Epithelial cell of proximal tubule (primary cell): ENCODE measurements at regions not wholly inside any gene's neighbourhood (a gene's known extent, or its start where the extent isn't known, plus 50 kb on each side); places are given as distances from the start of the nearest gene placed in this dataset.

ENCODE experiments used
- DNase-seq: peaks from one replicate; pipeline ENCODE4 v3.0.0-alpha.2; 2011; ENCODE audit warnings: low read depth
- H3K4me3 ChIP-seq: 2 replicates; pipeline ENCODE4 v1.5.1; 2011; ENCODE audit warnings: low read depth, mild to moderate bottlenecking, low read length
- TF ChIP-seq, protein P1 (sequence below): conservative IDR thresholded peaks from 2 replicates; pipeline ENCODE4 v1.5.1; 2012; ENCODE audit warnings: low read depth, mild to moderate bottlenecking, low read length

DNA sequence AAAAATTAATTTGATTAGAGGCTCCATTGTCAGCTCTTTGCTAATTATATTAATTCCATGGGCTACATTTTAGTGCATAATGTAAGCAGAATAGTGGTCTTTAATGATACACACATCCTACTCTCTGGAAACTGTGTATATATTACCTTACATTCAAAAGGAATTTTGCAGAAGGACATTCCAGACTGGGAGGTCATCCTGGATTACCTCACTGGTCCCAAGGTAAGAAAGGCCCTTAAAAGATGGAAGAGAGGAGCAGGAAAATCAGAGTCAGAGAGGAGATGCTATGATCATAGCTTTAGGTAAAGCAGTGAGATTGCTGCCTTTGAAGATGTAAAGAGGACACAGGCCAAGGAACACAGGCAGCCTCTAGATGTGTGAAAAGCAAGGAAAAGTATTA is 1180.8 kb downstream of the CDH12 start:
- TF ChIP-seq, protein P1, sequence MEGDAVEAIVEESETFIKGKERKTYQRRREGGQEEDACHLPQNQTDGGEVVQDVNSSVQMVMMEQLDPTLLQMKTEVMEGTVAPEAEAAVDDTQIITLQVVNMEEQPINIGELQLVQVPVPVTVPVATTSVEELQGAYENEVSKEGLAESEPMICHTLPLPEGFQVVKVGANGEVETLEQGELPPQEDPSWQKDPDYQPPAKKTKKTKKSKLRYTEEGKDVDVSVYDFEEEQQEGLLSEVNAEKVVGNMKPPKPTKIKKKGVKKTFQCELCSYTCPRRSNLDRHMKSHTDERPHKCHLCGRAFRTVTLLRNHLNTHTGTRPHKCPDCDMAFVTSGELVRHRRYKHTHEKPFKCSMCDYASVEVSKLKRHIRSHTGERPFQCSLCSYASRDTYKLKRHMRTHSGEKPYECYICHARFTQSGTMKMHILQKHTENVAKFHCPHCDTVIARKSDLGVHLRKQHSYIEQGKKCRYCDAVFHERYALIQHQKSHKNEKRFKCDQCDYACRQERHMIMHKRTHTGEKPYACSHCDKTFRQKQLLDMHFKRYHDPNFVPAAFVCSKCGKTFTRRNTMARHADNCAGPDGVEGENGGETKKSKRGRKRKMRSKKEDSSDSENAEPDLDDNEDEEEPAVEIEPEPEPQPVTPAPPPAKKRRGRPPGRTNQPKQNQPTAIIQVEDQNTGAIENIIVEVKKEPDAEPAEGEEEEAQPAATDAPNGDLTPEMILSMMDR: no peak
- no peak overlapping the region for H3K4me3 ChIP-seq
- no peak for DNase-seq

DNA sequence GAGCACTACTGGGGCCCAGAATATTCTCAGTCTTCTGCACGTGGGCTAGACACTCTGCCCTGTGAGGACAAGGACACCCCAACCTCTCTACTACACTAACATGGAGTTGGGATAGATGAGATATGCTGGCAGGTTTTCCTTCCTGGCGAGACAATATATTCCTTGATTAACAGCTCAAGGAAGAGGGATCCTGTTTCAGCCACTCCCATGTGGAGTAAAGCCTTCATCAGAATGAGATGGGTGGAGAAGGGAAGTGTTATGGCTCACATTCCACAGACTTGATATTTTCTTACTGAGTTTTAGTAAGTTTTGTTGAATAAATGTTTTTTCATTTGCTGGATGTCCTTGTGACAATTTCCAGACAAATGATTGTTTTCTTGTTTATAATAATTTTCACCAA is 1187.6 kb downstream of the CDH12 start:
- DNase-seq: no peak
- TF ChIP-seq, protein P1: no peak
- H3K4me3 ChIP-seq: no peak overlapping the region

- TF ChIP-seq, protein P1: peak; percentile 24
- H3K4me3 ChIP-seq: no peak overlapping the region
Measured at GRCh38 chr5:21663082-21663481, 1190.1 kb downstream of the CDH12 start.

DNA sequence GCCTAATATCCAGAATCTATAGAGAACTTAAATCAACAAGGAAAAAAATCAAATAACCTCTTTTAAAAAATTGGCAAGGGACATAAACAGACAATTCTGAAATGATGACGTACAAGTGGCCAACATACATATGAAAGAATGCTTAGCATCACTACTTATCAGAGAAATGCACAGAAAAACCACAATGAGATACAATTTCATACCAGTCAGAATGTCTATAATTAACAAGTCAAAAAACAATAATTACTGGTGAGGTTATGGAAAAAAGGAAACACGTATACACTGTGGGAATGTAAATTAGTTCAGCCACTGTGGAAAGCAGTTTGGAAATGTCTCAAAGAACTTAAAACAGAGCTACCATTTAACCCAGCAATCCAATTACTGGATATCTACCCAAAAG is 1192.0 kb downstream of the CDH12 start:
- H3K4me3 ChIP-seq: no peak overlapping the region
- DNase-seq: no peak
- TF ChIP-seq, protein P1: no peak

More at GRCh38 chr5:21663082-21663481, 1190.1 kb downstream of the CDH12 start:
- no peak for DNase-seq

GRCh38 chr5:21654556-21654955 is 1198.6 kb downstream of the CDH12 start:
- TF ChIP-seq, protein P1: no peak
- no peak for DNase-seq
- H3K4me3 ChIP-seq: no peak overlapping the region

- TF ChIP-seq, protein P1: no peak
- no peak overlapping the region for H3K4me3 ChIP-seq
- DNase-seq: no peak
Measured at GRCh38 chr5:21649969-21650368, 1203.2 kb downstream of the CDH12 start.

DNA sequence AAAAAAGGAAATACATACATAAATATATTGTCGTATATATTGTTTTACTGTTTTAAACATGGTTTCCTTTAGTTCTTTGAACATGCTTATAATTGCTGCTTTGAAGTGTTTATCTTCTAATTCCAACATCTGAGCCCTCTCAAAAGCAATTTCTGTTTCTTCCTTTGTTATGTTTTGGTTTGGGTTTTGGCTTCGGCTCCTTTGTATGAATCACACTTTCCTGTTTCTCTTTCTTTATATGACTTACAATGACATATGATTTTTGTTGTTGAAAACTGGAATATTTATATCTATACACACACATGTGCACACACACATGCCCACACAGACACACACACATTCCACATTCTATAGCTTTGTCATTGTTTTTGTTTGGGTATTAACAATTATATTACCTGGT is 1206.7 kb downstream of the CDH12 start:
- DNase-seq: no peak

More for the DNA sequence above, 1206.7 kb downstream of the CDH12 start:
- H3K4me3 ChIP-seq: no peak overlapping the region
- TF ChIP-seq, protein P1: no peak
